ENCODE measurements at regions not wholly inside any gene's neighbourhood (a gene's known extent, or its start where the extent isn't known, plus 50 kb on each side); places are given as distances from the start of the nearest gene placed in this dataset.

DNA sequence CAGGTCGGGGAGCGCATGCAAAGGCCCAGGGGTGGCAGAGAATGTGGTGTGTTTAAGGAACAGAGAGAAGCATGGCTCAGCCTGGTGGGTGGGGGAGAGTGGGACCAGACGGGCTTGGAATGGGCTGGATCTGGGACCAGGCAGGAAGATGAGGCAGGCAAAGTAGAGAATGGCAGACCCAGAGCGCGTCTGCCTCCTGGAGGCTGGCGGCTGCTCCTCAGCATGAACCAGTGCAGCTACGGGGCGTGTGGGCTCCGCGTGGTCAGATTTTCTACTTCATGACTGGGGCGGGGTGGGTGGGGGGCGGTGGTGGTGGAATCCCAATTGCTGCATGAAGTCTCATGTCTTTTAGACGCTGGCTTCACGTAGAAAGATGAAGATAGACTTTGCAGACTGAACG lies 135.6 kb downstream of the TFAP2C start:
- Mint-ChIP-seq H3K27me3 (ENCODE audit: unreplicated experiment) (no peaks in the 10 kb centered on the region), H3K9me3 (ENCODE audit: unreplicated experiment) (no peaks in the 10 kb centered on the region), H3K4me1 (ENCODE audit: unreplicated experiment) (no peaks in the 10 kb centered on the region), H3K27ac (ENCODE audit: unreplicated experiment) (no peak overlapping the region), H3K36me3 (ENCODE audit: low read depth, unreplicated experiment) (no peaks in the 10 kb centered on the region), H3K4me3 (ENCODE audit: unreplicated experiment) (no peak overlapping the region)
- DNase-seq (ENCODE audit: low spot score) = no peak
- TF ChIP-seq, protein P1, sequence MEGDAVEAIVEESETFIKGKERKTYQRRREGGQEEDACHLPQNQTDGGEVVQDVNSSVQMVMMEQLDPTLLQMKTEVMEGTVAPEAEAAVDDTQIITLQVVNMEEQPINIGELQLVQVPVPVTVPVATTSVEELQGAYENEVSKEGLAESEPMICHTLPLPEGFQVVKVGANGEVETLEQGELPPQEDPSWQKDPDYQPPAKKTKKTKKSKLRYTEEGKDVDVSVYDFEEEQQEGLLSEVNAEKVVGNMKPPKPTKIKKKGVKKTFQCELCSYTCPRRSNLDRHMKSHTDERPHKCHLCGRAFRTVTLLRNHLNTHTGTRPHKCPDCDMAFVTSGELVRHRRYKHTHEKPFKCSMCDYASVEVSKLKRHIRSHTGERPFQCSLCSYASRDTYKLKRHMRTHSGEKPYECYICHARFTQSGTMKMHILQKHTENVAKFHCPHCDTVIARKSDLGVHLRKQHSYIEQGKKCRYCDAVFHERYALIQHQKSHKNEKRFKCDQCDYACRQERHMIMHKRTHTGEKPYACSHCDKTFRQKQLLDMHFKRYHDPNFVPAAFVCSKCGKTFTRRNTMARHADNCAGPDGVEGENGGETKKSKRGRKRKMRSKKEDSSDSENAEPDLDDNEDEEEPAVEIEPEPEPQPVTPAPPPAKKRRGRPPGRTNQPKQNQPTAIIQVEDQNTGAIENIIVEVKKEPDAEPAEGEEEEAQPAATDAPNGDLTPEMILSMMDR (IDR thresholded peaks at IDR 0.05; ENCODE audit: unreplicated experiment) = no peak

DNA sequence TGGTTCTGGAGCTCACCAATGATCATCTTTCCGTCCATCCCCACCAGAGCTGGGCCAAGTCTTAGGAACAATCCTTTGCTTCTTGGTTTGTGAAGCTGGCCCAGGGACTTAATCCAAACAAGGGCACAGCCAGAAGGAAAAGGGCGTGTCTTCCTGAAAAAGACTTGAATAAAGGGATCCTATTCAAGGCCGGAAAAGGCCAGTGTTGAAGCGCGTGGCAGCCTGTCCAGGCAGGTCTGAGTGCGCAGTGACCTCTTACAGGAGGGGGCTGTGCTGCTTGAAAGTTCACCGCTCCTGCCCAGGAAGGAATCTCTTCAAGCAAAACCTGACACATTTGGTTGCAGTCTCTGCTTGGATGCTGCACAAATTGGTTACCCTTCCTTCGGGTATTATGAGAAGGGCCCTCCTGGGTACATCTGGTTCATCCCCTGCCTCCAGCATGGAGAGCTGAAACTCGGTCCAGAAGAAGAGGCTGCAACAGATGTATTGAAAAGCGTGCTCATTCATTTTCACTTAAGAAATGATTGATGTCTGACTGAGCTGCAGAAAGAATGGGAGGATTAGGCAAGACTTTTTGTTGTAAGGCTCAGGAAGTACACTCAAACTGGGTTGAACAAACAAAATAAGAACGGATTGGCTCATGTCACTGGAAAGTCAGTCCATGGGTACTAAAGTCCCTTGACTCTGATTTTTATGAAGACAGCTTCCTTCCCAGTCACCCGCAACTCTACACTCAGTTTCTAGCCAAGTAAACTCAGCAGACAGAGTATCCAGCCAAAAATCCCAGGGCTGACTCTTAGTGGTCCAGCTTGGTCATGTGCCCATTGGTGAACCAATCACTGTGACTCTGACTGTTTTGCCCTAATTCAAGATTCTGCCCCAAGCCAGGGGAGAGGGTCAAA lies 136.3 kb downstream of the TFAP2C start:
- Mint-ChIP-seq H3K4me3 (ENCODE audit: unreplicated experiment) (no peak overlapping the region), H3K9me3 (ENCODE audit: unreplicated experiment) (no peaks in the 10 kb centered on the region), H3K4me1 (ENCODE audit: unreplicated experiment) (no peaks in the 10 kb centered on the region), H3K27ac (ENCODE audit: unreplicated experiment) (no peak overlapping the region), H3K36me3 (ENCODE audit: low read depth, unreplicated experiment) (no peaks in the 10 kb centered on the region), H3K27me3 (ENCODE audit: unreplicated experiment) (peaks cover 1% of the 10 kb centered on the region)
- TF ChIP-seq, protein P1 (IDR thresholded peaks at IDR 0.05; ENCODE audit: unreplicated experiment) = no peak
- no peak for DNase-seq (ENCODE audit: low spot score)

DNA sequence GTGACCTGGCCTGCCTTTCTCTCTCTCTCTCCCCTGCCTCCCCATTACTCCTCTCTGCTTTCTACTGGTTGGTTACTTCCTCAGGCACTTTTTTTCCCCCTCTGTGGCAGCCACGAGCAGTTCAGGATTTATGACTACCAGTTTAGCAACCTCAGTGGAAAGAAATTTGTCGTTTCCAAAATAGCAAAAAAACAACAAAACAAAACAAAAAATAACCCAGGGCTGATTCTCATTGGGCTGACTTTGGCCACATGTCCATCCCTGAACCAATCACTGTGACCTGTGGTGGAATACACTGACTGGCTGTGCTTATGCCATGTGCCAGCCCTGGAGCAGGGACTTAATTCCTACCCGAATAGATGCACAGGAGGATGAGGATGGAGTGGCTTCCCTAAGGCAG lies 137.4 kb downstream of the TFAP2C start:
- DNase-seq (ENCODE audit: low spot score) = no peak
- H3K9me3 Mint-ChIP-seq (ENCODE audit: unreplicated experiment) = no peaks in the 10 kb centered on the region
- no peak overlapping the region for H3K27ac Mint-ChIP-seq (ENCODE audit: unreplicated experiment)
- TF ChIP-seq, protein P1 (IDR thresholded peaks at IDR 0.05; ENCODE audit: unreplicated experiment) = no peak
- no peaks in the 10 kb centered on the region for H3K36me3 Mint-ChIP-seq (ENCODE audit: low read depth, unreplicated experiment)
- H3K27me3 Mint-ChIP-seq (ENCODE audit: unreplicated experiment) = peaks cover 1% of the 10 kb centered on the region
- H3K4me3 Mint-ChIP-seq (ENCODE audit: unreplicated experiment) = no peak overlapping the region
- no peaks in the 10 kb centered on the region for H3K4me1 Mint-ChIP-seq (ENCODE audit: unreplicated experiment)

DNA sequence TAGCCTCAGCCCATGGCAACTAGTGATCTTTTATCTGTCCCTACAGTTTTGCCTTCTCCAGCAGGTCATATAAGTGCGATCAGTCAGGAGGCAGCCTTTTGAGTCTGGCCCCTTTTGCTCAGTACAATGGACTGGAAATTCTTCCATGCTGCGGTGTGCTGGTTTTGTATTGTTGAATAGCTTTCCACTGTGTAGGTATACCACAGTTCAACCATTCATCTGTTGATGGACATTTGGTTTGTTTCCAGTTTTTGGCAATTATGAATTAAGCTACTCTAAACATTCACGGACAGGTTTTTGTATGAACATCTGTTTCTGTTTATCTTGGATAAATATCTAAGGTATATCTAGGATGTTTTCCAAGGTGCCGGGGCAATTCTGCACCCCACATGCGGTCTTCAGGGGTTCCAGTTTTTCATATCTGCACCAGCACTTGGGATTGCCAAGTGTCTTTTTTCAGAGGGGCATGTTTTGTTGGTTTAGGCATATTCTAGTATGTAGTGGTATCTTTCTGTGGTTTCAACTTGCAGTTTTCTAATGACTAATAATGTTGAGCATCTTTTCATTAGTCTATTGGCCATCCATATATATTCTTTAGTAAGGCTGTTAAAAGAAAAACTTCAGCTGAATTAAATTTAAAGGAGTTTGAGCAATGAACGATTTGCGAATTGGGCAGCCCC lies 141.0 kb downstream of the TFAP2C start:
- Mint-ChIP-seq H3K4me1 (ENCODE audit: unreplicated experiment) (no peaks in the 10 kb centered on the region), H3K4me3 (ENCODE audit: unreplicated experiment) (no peak overlapping the region), H3K27ac (ENCODE audit: unreplicated experiment) (no peak overlapping the region), H3K36me3 (ENCODE audit: low read depth, unreplicated experiment) (no peaks in the 10 kb centered on the region), H3K9me3 (ENCODE audit: unreplicated experiment) (no peaks in the 10 kb centered on the region), H3K27me3 (ENCODE audit: unreplicated experiment) (peaks cover 1% of the 10 kb centered on the region)
- TF ChIP-seq, protein P1 (IDR thresholded peaks at IDR 0.05; ENCODE audit: unreplicated experiment) = no peak
- no peak for DNase-seq (ENCODE audit: low spot score)

DNA sequence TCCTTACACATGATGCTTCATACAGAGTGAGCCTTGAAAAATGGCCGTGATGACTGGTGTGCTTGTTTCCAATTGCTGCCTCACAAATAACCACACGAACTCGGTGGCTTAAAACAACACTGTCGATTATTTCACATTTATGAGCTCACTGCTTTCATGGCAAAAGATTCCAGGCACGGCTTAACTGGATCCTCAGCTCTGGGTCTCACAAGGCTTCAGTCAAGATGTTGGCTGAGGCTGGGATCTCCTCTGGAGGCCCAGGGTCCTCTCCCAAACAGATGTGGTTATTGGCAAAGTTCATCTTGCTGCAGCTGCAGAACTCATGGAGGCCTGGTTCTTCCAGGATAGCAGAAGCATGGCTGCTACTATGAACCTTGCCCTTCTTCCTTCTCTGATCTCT lies 144.6 kb downstream of the TFAP2C start:
- no peaks in the 10 kb centered on the region for H3K9me3 Mint-ChIP-seq (ENCODE audit: unreplicated experiment)
- DNase-seq (ENCODE audit: low spot score) = no peak
- no peak overlapping the region for H3K27ac Mint-ChIP-seq (ENCODE audit: unreplicated experiment)
- TF ChIP-seq, protein P1 (IDR thresholded peaks at IDR 0.05; ENCODE audit: unreplicated experiment) = no peak
- peaks cover 6% of the 10 kb centered on the region for H3K4me1 Mint-ChIP-seq (ENCODE audit: unreplicated experiment)
- H3K4me3 Mint-ChIP-seq (ENCODE audit: unreplicated experiment) = no peak overlapping the region
- peaks cover 1% of the 10 kb centered on the region for H3K27me3 Mint-ChIP-seq (ENCODE audit: unreplicated experiment)
- no peaks in the 10 kb centered on the region for H3K36me3 Mint-ChIP-seq (ENCODE audit: low read depth, unreplicated experiment)
